Breast epithelium (tissue), 4 donors: ENCODE measurements at regions not wholly inside any gene's neighbourhood (a gene's known extent, or its start where the extent isn't known, plus 50 kb on each side); places are given as distances from the start of the nearest gene placed in this dataset.

ENCODE experiments used
- DNase-seq, 2 donors: peaks; one replicate each; pipeline ENCODE4 v3.0.0-alpha.2; 2019; ENCODE audit warnings: low spot score in 2 of 2
- H3K27ac ChIP-seq, 2 donors: fragments of 200-600 bp; sonication (generic) in 1 of 2; one replicate each; pipeline ENCODE4 v1.5.1; 2016 to 2019; ENCODE audit warnings: mild to moderate bottlenecking in 1 of 2
- H3K27me3 ChIP-seq, 2 donors: fragments of 200-600 bp; sonication (generic) in 1 of 2; one replicate each; pipeline versions ENCODE4 v1.5.1 to v1.6.0; 2017 to 2019; ENCODE audit warnings: control low read depth in 1 of 2, mild to moderate bottlenecking in 1 of 2
- H3K36me3 ChIP-seq: fragments of 200-600 bp; one replicate; pipeline ENCODE4 v1.5.1; 2019
- H3K4me1 ChIP-seq, 2 donors: fragments of 200-600 bp; sonication (generic); one replicate each; pipeline ENCODE4 v1.5.1; 2016 to 2019; ENCODE audit warnings: control low read depth in 1 of 2
- H3K4me3 ChIP-seq, 3 donors: fragments of 200-600 bp; sonication (generic); 1 replicate in 2 of 3; 2 replicates in 1 of 3; pipeline ENCODE4 v1.5.1; 2016 to 2019; ENCODE audit warnings: mild to moderate bottlenecking in 3 of 3, moderate library complexity in 2 of 3
- H3K9me3 ChIP-seq, 2 donors: fragments of 200-600 bp; sonication (generic) in 1 of 2; one replicate each; pipeline ENCODE4 v1.5.1; 2016 to 2019; ENCODE audit warnings: control low read depth in 1 of 2
- POLR2A ChIP-seq: fragments of 450-650 bp; IDR thresholded peaks from one replicate; pipeline ENCODE4 v1.6.1; 2016; ENCODE audit warnings: antibody characterized with exemption, mild to moderate bottlenecking, moderate library complexity
- POLR2AphosphoS5 ChIP-seq, 3 donors: sonication (generic); formaldehyde crosslinking; IDR thresholded peaks; one replicate each; pipeline ENCODE4 v1.6.1; 2017; ENCODE audit warnings: antibody characterized with exemption in 3 of 3
- intact Hi-C: fragments of 100-400 bp; cut with DNase I; formaldehyde crosslinking; loops from one replicate; pipeline ENCODE4 v1.15.1; 2023; ENCODE audit warnings: low total_unique reads
- TF ChIP-seq, protein P1 (sequence below), 3 donors: fragments of 450-650 bp; IDR thresholded peaks; one replicate each; pipeline ENCODE4 v1.5.1; 2016 to 2017; ENCODE audit warnings: antibody characterized with exemption in 3 of 3, mild to moderate bottlenecking in 3 of 3, moderate library complexity in 3 of 3

GRCh38 chr4:165723051-165723795 lies 149.8 kb upstream of the TLL1 start:
- Histone ChIP-seq H3K4me3 (no peak overlapping the region), H3K4me1 (no peaks in the 10 kb centered on the region), H3K27ac (no peak overlapping the region), H3K36me3 (no peaks in the 10 kb centered on the region), H3K27me3 (no peaks in the 10 kb centered on the region), H3K9me3 (no peaks in the 10 kb centered on the region)
- TF ChIP-seq POLR2A (no peak), POLR2AphosphoS5 (IDR thresholded peaks at IDR 0.05) (no peak)
- TF ChIP-seq, protein P1, sequence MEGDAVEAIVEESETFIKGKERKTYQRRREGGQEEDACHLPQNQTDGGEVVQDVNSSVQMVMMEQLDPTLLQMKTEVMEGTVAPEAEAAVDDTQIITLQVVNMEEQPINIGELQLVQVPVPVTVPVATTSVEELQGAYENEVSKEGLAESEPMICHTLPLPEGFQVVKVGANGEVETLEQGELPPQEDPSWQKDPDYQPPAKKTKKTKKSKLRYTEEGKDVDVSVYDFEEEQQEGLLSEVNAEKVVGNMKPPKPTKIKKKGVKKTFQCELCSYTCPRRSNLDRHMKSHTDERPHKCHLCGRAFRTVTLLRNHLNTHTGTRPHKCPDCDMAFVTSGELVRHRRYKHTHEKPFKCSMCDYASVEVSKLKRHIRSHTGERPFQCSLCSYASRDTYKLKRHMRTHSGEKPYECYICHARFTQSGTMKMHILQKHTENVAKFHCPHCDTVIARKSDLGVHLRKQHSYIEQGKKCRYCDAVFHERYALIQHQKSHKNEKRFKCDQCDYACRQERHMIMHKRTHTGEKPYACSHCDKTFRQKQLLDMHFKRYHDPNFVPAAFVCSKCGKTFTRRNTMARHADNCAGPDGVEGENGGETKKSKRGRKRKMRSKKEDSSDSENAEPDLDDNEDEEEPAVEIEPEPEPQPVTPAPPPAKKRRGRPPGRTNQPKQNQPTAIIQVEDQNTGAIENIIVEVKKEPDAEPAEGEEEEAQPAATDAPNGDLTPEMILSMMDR (IDR thresholded peaks at IDR 0.05): no peak
- intact Hi-C loops: no loop called here
- DNase-seq: no peak

DNA sequence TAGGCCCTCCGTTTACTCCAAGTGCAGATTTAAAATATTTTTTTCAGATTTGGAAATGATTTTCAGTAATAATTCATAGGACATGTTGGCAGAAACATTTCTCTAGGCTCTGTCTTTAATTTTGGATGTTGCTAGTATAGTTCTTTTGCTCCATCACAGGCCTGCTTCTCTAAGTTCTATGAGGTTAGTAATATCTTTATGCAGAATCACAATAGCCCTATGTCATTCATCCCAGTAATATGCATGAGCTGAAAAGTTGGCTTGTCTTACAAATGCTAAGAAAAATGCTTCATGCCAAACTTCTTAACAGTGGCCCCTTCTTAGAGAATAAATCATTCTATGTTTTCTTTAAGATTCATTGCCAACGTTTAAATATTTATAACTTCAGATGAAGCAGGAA lies 148.3 kb upstream of the TLL1 start:
- no peak overlapping the region for H3K27ac ChIP-seq
- no peak for DNase-seq
- TF ChIP-seq, protein P1 (IDR thresholded peaks at IDR 0.05): no peak
- TF ChIP-seq POLR2AphosphoS5 (IDR thresholded peaks at IDR 0.05) (no peak), POLR2A (no peak)
- no peaks in the 10 kb centered on the region for H3K36me3 ChIP-seq
- H3K4me3 ChIP-seq: no peak overlapping the region
- H3K27me3 ChIP-seq: no peaks in the 10 kb centered on the region
- H3K9me3 ChIP-seq: no peaks in the 10 kb centered on the region
- H3K4me1 ChIP-seq: no peaks in the 10 kb centered on the region
- intact Hi-C loops: no loop called here

GRCh38 chr4:165725352-165725751 lies 147.7 kb upstream of the TLL1 start:
- TF ChIP-seq, protein P1 (IDR thresholded peaks at IDR 0.05): no peak
- TF ChIP-seq POLR2A: no peak
- TF ChIP-seq POLR2AphosphoS5 (IDR thresholded peaks at IDR 0.05): no peak
- Histone ChIP-seq H3K27ac (no peak overlapping the region), H3K4me3 (no peak overlapping the region), H3K9me3 (no peaks in the 10 kb centered on the region), H3K36me3 (no peaks in the 10 kb centered on the region), H3K27me3 (no peaks in the 10 kb centered on the region), H3K4me1 (no peaks in the 10 kb centered on the region)
- intact Hi-C loops: no loop called here
- DNase-seq: no peak

- Histone ChIP-seq H3K4me1 (no peaks in the 10 kb centered on the region), H3K27me3 (no peaks in the 10 kb centered on the region), H3K9me3 (no peaks in the 10 kb centered on the region), H3K4me3 (no peak overlapping the region), H3K36me3 (no peaks in the 10 kb centered on the region), H3K27ac (no peak overlapping the region)
- intact Hi-C loops: no loop called here
- TF ChIP-seq, protein P1 (IDR thresholded peaks at IDR 0.05): no peak
- no peak for TF ChIP-seq POLR2A
- TF ChIP-seq POLR2AphosphoS5 (IDR thresholded peaks at IDR 0.05): no peak
- no peak for DNase-seq
Observed at GRCh38 chr4:165726831-165727230, 146.2 kb upstream of the TLL1 start.

GRCh38 chr4:165737309-165737972 lies 135.6 kb upstream of the TLL1 start:
- H3K9me3 ChIP-seq: no peaks in the 10 kb centered on the region
- intact Hi-C loops: no loop called here
- H3K27ac ChIP-seq: no peak overlapping the region
- no peak for TF ChIP-seq POLR2AphosphoS5 (IDR thresholded peaks at IDR 0.05)
- no peak for TF ChIP-seq POLR2A
- TF ChIP-seq, protein P1 (IDR thresholded peaks at IDR 0.05): no peak
- no peak overlapping the region for H3K4me3 ChIP-seq
- H3K27me3 ChIP-seq: no peaks in the 10 kb centered on the region
- no peak for DNase-seq
- no peaks in the 10 kb centered on the region for H3K4me1 ChIP-seq
- no peaks in the 10 kb centered on the region for H3K36me3 ChIP-seq
